Stomach (tissue), 4 donors: ENCODE measurements at regions not wholly inside any gene's neighbourhood (a gene's known extent, or its start where the extent isn't known, plus 50 kb on each side); places are given as distances from the start of the nearest gene placed in this dataset.

Experiments used
- POLR2A ChIP-seq, 4 donors: fragments of 450-650 bp; IDR thresholded peaks; one replicate each; pipeline ENCODE4 v1.6.1; 2016; ENCODE audit warnings: antibody characterized with exemption in 4 of 4, control low read depth in 2 of 4, mild to moderate bottlenecking in 1 of 4, moderate library complexity in 1 of 4
- POLR2AphosphoS5 ChIP-seq, 3 donors: sonication (generic); formaldehyde crosslinking; IDR thresholded peaks; one replicate each; pipeline ENCODE4 v1.6.1; 2016; ENCODE audit warnings: antibody characterized with exemption in 3 of 3
- TF ChIP-seq, protein P1 (sequence below), 7 experiments: fragments of 450-650 bp in 4 of 7; fragments of 200-600 bp in 3 of 7; sonication (generic) in 3 of 7; IDR thresholded peaks; one replicate each; pipeline ENCODE4 v1.5.1; 2016 to 2019; ENCODE audit warnings: antibody characterized with exemption in 7 of 7, control low read depth in 2 of 7, mild to moderate bottlenecking in 1 of 7

DNA sequence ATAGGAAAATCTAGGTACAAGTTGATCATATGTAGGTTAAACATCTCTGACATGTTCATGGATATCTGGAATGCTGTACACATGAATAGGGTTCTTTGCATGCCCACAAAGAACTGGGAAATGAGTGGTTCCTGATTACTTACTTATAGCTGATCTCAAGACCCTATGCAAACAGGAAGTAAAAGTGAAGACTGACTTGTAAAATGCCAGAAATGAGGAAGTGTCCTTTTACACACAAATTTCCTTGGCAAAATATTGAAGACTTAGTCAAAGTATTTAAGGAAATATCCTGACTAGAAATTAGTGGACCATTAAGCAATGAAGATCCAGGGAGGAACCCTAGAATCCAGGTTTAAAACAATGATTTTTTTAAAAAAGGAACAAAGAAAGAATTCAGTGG, 203.7 kb upstream of the DLGAP1 start:
- TF ChIP-seq, protein P1, sequence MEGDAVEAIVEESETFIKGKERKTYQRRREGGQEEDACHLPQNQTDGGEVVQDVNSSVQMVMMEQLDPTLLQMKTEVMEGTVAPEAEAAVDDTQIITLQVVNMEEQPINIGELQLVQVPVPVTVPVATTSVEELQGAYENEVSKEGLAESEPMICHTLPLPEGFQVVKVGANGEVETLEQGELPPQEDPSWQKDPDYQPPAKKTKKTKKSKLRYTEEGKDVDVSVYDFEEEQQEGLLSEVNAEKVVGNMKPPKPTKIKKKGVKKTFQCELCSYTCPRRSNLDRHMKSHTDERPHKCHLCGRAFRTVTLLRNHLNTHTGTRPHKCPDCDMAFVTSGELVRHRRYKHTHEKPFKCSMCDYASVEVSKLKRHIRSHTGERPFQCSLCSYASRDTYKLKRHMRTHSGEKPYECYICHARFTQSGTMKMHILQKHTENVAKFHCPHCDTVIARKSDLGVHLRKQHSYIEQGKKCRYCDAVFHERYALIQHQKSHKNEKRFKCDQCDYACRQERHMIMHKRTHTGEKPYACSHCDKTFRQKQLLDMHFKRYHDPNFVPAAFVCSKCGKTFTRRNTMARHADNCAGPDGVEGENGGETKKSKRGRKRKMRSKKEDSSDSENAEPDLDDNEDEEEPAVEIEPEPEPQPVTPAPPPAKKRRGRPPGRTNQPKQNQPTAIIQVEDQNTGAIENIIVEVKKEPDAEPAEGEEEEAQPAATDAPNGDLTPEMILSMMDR (IDR thresholded peaks at IDR 0.05) = no peak
- TF ChIP-seq POLR2A (IDR thresholded peaks at IDR 0.05) = no peak
- TF ChIP-seq POLR2AphosphoS5 (IDR thresholded peaks at IDR 0.05) = no peak
